HepG2 (cell line): ENCODE measurements at regions not wholly inside any gene's neighbourhood (a gene's known extent, or its start where the extent isn't known, plus 50 kb on each side); places are given as distances from the start of the nearest gene placed in this dataset.

Source experiments
- CEBPB ChIP-seq: IDR thresholded peaks from 2 replicates; pipeline ENCODE4 v1.6.1; 2011; ENCODE audit warnings: low read depth, low read length, improper control_type of control experiment, borderline replicate concordance
- DNMT3B ChIP-seq: conservative IDR thresholded peaks from 2 replicates; pipeline ENCODE4 v1.6.1; 2016; ENCODE audit warnings: missing biosample characterization, control low read depth
- FOXA3 ChIP-seq: IDR thresholded peaks from 2 replicates; pipeline ENCODE4 v1.6.1; 2016; ENCODE audit warnings: missing genetic modification reagents, missing compliant biosample characterization
- HNRNPLL ChIP-seq: fragments of 200-400 bp; formaldehyde crosslinking; IDR thresholded peaks from 2 replicates; pipeline ENCODE4 v1.6.1; 2017; ENCODE audit warnings: mild to moderate bottlenecking, low read depth, low read length; ENCODE audit not compliant: poor library complexity, severe bottlenecking
- MXI1 ChIP-seq: IDR thresholded peaks from 3 replicates; pipeline ENCODE4 v1.6.1; 2012; ENCODE audit warnings: low read depth, low read length, inconsistent platforms, borderline replicate concordance
- NR1H2 ChIP-seq: sonication (generic); formaldehyde crosslinking; IDR thresholded peaks from 2 replicates; pipeline ENCODE4 v1.8.1; 2022; ENCODE audit warnings: low read depth, missing genetic modification reagents, borderline replicate concordance
- NR2C2 ChIP-seq: sonication (generic); formaldehyde crosslinking; IDR thresholded peaks from 2 replicates; pipeline ENCODE4 v1.4.0; 2020; ENCODE audit warnings: missing genetic modification reagents, mild to moderate bottlenecking, moderate library complexity, borderline replicate concordance
- RELA ChIP-seq: sonication (generic); formaldehyde crosslinking; IDR thresholded peaks from 2 replicates; pipeline ENCODE4 v1.4.0; 2020; ENCODE audit warnings: missing genetic modification reagents
- RFX1 ChIP-seq: fragments of 450-650 bp; IDR thresholded peaks from 2 replicates; pipeline ENCODE4 v1.6.1; 2017
- RFXANK ChIP-seq: IDR thresholded peaks from 2 replicates; pipeline ENCODE4 v1.6.1; 2016
- SATB2 ChIP-seq: sonication (generic); formaldehyde crosslinking; IDR thresholded peaks from 2 replicates; pipeline ENCODE4 v1.5.0; 2020; ENCODE audit warnings: missing genetic modification reagents
- SOX5 ChIP-seq: IDR thresholded peaks from 2 replicates; pipeline ENCODE4 v1.6.1; 2016; ENCODE audit warnings: borderline replicate concordance
- SP4 ChIP-seq: sonication (generic); formaldehyde crosslinking; IDR thresholded peaks from 2 replicates; pipeline ENCODE4 v1.8.1; 2023; ENCODE audit warnings: mild to moderate bottlenecking, missing genetic modification reagents
- XRCC5 ChIP-seq: fragments of 200-400 bp; formaldehyde crosslinking; optimal IDR thresholded peaks from 2 replicates; pipeline ENCODE3; 2017; ENCODE audit warnings: mild to moderate bottlenecking, low read length
- ZBTB8A ChIP-seq: sonication (generic); formaldehyde crosslinking; IDR thresholded peaks from 2 replicates; pipeline ENCODE4 v1.4.0; 2020; ENCODE audit warnings: mild to moderate bottlenecking, low read depth, missing genetic modification reagents, borderline replicate concordance
- ZNF207 ChIP-seq: fragments of 450-650 bp; IDR thresholded peaks from 2 replicates; pipeline ENCODE4 v1.6.1; 2016; ENCODE audit warnings: antibody characterized with exemption, borderline replicate concordance
- ZNF761 ChIP-seq: sonication (generic); formaldehyde crosslinking; conservative IDR thresholded peaks from 2 replicates; pipeline ENCODE4 v1.4.0; 2020; ENCODE audit warnings: mild to moderate bottlenecking, missing genetic modification reagents
- TF ChIP-seq, protein P1 (sequence below): sonication (generic); formaldehyde crosslinking; conservative IDR thresholded peaks from 2 replicates; pipeline ENCODE4 v1.5.0; 2020; ENCODE audit warnings: missing genetic modification reagents
- TF ChIP-seq, protein P2 (sequence below): sonication (generic); formaldehyde crosslinking; IDR thresholded peaks from 2 replicates; pipeline ENCODE4 v1.4.0; 2020; ENCODE audit warnings: missing genetic modification reagents
- TF ChIP-seq, protein P3 (sequence below): sonication (generic); formaldehyde crosslinking; IDR thresholded peaks from 2 replicates; pipeline ENCODE4 v1.9.0; 2021; ENCODE audit warnings: missing genetic modification reagents, mild to moderate bottlenecking, borderline replicate concordance
- TF ChIP-seq, protein P4 (sequence below): sonication (generic); formaldehyde crosslinking; IDR thresholded peaks from 2 replicates; pipeline ENCODE4 v1.9.0; 2021; ENCODE audit warnings: missing genetic modification reagents, mild to moderate bottlenecking, borderline replicate concordance
- TF ChIP-seq, protein P5 (sequence below): sonication (generic); formaldehyde crosslinking; IDR thresholded peaks from 2 replicates; pipeline ENCODE4 v1.5.1; 2020; ENCODE audit warnings: mild to moderate bottlenecking, moderate library complexity, missing genetic modification reagents

DNA sequence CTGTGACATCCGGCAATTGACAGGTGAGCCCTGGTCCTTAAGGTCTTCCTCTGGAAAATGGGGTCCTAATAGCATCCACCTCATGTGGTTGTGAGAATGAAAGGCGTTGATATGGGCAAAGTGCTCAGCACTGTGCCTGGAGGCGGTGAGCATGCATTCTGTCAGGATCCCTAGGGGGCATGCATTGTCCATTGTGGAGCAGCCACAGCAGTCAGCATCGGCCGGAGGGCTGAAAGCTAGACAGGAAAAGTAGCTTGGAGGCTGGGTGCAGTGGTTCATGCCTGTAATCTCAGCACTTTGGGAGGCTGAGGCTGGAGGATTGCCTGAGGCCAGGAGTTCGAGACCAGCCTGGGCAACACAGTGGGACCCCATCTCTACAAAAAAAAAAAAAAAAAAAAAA is 122.2 kb downstream of the LHX2 start (continued):
- TF ChIP-seq, protein P1, sequence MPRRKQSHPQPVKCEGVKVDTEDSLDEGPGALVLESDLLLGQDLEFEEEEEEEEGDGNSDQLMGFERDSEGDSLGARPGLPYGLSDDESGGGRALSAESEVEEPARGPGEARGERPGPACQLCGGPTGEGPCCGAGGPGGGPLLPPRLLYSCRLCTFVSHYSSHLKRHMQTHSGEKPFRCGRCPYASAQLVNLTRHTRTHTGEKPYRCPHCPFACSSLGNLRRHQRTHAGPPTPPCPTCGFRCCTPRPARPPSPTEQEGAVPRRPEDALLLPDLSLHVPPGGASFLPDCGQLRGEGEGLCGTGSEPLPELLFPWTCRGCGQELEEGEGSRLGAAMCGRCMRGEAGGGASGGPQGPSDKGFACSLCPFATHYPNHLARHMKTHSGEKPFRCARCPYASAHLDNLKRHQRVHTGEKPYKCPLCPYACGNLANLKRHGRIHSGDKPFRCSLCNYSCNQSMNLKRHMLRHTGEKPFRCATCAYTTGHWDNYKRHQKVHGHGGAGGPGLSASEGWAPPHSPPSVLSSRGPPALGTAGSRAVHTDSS (CRISPR knock-in tag) = no peak
- TF ChIP-seq ZNF207 (no peak), HNRNPLL (no peak), RFX1 (no peak), DNMT3B (no peak), XRCC5 (peak; percentile 15), SOX5 (CRISPR knock-in tag) (no peak), ZNF761 (CRISPR knock-in tag) (no peak), RFXANK (no peak), FOXA3 (CRISPR knock-in tag) (no peak), RELA (CRISPR knock-in tag) (0 out of 2 replicates have a peak, but pooled peaks have one; percentile 61), ZBTB8A (CRISPR knock-in tag) (no peak), NR1H2 (CRISPR knock-in tag) (no peak), NR2C2 (CRISPR knock-in tag) (no peak), SATB2 (CRISPR knock-in tag) (no peak), MXI1 (no peak), CEBPB (no peak), SP4 (CRISPR knock-in tag) (no peak; the same call in 1 of the 2 replicates)
- TF ChIP-seq, protein P2, sequence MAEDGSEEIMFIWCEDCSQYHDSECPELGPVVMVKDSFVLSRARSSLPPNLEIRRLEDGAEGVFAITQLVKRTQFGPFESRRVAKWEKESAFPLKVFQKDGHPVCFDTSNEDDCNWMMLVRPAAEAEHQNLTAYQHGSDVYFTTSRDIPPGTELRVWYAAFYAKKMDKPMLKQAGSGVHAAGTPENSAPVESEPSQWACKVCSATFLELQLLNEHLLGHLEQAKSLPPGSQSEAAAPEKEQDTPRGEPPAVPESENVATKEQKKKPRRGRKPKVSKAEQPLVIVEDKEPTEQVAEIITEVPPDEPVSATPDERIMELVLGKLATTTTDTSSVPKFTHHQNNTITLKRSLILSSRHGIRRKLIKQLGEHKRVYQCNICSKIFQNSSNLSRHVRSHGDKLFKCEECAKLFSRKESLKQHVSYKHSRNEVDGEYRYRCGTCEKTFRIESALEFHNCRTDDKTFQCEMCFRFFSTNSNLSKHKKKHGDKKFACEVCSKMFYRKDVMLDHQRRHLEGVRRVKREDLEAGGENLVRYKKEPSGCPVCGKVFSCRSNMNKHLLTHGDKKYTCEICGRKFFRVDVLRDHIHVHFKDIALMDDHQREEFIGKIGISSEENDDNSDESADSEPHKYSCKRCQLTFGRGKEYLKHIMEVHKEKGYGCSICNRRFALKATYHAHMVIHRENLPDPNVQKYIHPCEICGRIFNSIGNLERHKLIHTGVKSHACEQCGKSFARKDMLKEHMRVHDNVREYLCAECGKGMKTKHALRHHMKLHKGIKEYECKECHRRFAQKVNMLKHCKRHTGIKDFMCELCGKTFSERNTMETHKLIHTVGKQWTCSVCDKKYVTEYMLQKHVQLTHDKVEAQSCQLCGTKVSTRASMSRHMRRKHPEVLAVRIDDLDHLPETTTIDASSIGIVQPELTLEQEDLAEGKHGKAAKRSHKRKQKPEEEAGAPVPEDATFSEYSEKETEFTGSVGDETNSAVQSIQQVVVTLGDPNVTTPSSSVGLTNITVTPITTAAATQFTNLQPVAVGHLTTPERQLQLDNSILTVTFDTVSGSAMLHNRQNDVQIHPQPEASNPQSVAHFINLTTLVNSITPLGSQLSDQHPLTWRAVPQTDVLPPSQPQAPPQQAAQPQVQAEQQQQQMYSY (CRISPR knock-in tag) = no peak
- TF ChIP-seq, protein P3, sequence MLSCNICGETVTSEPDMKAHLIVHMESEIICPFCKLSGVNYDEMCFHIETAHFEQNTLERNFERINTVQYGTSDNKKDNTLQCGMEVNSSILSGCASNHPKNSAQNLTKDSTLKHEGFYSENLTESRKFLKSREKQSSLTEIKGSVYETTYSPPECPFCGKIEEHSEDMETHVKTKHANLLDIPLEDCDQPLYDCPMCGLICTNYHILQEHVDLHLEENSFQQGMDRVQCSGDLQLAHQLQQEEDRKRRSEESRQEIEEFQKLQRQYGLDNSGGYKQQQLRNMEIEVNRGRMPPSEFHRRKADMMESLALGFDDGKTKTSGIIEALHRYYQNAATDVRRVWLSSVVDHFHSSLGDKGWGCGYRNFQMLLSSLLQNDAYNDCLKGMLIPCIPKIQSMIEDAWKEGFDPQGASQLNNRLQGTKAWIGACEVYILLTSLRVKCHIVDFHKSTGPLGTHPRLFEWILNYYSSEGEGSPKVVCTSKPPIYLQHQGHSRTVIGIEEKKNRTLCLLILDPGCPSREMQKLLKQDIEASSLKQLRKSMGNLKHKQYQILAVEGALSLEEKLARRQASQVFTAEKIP (CRISPR knock-in tag) = no peak
- TF ChIP-seq, protein P4, sequence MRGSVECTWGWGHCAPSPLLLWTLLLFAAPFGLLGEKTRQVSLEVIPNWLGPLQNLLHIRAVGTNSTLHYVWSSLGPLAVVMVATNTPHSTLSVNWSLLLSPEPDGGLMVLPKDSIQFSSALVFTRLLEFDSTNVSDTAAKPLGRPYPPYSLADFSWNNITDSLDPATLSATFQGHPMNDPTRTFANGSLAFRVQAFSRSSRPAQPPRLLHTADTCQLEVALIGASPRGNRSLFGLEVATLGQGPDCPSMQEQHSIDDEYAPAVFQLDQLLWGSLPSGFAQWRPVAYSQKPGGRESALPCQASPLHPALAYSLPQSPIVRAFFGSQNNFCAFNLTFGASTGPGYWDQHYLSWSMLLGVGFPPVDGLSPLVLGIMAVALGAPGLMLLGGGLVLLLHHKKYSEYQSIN (CRISPR knock-in tag) = no peak
- TF ChIP-seq, protein P5, sequence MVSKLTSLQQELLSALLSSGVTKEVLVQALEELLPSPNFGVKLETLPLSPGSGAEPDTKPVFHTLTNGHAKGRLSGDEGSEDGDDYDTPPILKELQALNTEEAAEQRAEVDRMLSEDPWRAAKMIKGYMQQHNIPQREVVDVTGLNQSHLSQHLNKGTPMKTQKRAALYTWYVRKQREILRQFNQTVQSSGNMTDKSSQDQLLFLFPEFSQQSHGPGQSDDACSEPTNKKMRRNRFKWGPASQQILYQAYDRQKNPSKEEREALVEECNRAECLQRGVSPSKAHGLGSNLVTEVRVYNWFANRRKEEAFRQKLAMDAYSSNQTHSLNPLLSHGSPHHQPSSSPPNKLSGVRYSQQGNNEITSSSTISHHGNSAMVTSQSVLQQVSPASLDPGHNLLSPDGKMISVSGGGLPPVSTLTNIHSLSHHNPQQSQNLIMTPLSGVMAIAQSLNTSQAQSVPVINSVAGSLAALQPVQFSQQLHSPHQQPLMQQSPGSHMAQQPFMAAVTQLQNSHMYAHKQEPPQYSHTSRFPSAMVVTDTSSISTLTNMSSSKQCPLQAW = 0 out of 2 replicates have a peak, but pooled peaks have one; percentile 23
